ENCODE measurements at regions not wholly inside any gene's neighbourhood (a gene's known extent, or its start where the extent isn't known, plus 50 kb on each side); places are given as distances from the start of the nearest gene placed in this dataset.

DNA sequence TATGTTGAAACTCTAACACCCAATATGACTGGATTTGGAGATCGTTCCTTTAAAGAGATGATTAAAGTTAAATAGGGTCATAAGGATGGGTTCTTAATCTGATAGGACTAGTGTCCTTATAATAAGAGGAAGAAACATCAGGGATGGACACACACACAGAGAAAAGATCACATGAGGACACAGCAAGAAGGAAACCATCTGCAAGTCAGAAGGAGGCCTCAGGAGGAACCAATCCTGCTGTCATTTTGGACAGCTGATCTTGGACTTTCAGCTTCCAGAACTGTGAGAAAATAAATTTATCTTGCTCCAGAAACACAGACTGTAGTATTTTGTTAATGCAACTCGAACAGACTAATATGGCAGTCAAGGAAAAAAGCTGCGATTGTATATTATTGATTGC lies 631.5 kb downstream of the PCDH7 start:
- no peak overlapping the region for H3K4me3 ChIP-seq
- H3K9me3 ChIP-seq (replicated peaks in 1 of 3), result no peaks in the 10 kb centered on the region
- 40 to 65% (median 51%) methylated on average over 3 of the region's 3 CpGs for WGBS, 4 donors
- H3K36me3 ChIP-seq (replicated peaks in 1 of 2), result no peaks in the 10 kb centered on the region
- no peaks in the 10 kb centered on the region for H3K27me3 ChIP-seq
- H3K4me1 ChIP-seq (replicated peaks in 1 of 2), result no peaks in the 10 kb centered on the region
- no peak for DNase-seq
- H3K27ac ChIP-seq, result no peak overlapping the region
- intact Hi-C loops (cut with DNase I), result no loop called here
- TF ChIP-seq, protein P1, sequence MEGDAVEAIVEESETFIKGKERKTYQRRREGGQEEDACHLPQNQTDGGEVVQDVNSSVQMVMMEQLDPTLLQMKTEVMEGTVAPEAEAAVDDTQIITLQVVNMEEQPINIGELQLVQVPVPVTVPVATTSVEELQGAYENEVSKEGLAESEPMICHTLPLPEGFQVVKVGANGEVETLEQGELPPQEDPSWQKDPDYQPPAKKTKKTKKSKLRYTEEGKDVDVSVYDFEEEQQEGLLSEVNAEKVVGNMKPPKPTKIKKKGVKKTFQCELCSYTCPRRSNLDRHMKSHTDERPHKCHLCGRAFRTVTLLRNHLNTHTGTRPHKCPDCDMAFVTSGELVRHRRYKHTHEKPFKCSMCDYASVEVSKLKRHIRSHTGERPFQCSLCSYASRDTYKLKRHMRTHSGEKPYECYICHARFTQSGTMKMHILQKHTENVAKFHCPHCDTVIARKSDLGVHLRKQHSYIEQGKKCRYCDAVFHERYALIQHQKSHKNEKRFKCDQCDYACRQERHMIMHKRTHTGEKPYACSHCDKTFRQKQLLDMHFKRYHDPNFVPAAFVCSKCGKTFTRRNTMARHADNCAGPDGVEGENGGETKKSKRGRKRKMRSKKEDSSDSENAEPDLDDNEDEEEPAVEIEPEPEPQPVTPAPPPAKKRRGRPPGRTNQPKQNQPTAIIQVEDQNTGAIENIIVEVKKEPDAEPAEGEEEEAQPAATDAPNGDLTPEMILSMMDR (IDR thresholded peaks at IDR 0.05), result no peak
- no peak for TF ChIP-seq POLR2A (IDR thresholded peaks at IDR 0.05)

DNA sequence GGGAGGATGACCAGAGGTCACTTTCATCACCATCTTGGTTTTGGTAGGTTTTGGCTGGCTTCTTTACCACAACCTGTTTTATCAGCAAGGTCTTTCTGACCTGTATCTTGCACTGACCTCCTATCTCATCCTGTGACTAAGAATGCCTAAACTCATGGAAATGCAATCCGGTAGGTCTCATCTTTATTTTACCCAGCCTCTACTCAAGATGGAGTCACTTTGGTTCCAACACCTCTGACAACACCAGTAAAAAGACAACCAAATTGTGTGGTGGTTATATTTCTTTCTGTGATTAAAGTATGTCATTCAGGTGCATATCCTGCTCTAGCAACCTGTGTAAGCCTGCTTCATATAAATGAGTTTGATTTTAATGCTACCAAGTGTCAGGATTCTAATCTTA lies 636.7 kb downstream of the PCDH7 start:
- H3K9me3 ChIP-seq (replicated peaks in 1 of 3), result no peaks in the 10 kb centered on the region
- H3K27ac ChIP-seq, result no peak overlapping the region
- H3K27me3 ChIP-seq, result no peaks in the 10 kb centered on the region
- 80 to 100% (median 85%) methylated on average over 1 of the region's 1 CpG for WGBS, 4 donors
- no peaks in the 10 kb centered on the region for H3K36me3 ChIP-seq (replicated peaks in 1 of 2)
- intact Hi-C loops (cut with DNase I), result no loop called here
- no peaks in the 10 kb centered on the region for H3K4me1 ChIP-seq (replicated peaks in 1 of 2)
- H3K4me3 ChIP-seq, result no peak overlapping the region
- no peak for DNase-seq
- no peak for TF ChIP-seq POLR2A (IDR thresholded peaks at IDR 0.05)
- TF ChIP-seq, protein P1 (IDR thresholded peaks at IDR 0.05), result no peak

DNA sequence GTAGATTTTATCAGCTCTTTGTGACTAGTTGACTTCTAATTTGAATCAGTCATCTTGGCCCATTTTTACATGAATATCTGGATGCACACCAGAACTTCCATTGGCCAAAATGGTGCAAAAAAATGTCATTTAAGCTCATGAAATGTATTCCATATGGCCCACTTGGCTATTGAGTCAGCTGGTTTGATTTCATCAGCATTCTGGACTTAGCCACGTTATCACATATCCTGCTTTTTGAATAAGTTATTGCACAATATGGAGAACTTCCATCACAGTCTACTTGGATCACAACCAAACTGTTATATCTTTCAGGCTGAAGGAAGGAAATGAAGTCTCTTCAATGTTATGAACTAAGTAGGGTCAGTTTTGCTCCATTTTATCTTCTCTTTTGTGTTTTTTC lies 640.6 kb downstream of the PCDH7 start:
- Histone ChIP-seq H3K27ac (no peak overlapping the region), H3K4me1 (replicated peaks in 1 of 2) (no peaks in the 10 kb centered on the region), H3K4me3 (no peak overlapping the region), H3K36me3 (replicated peaks in 1 of 2) (no peaks in the 10 kb centered on the region), H3K27me3 (no peaks in the 10 kb centered on the region), H3K9me3 (replicated peaks in 1 of 3) (no peaks in the 10 kb centered on the region)
- TF ChIP-seq POLR2A (IDR thresholded peaks at IDR 0.05), result no peak
- TF ChIP-seq, protein P1 (IDR thresholded peaks at IDR 0.05), result no peak
- intact Hi-C loops (cut with DNase I), result no loop called here
- no peak for DNase-seq
- WGBS, 4 donors, result 17 to 29% (median 23%) methylated on average over 1 of the region's 1 CpG

- intact Hi-C loops (cut with DNase I), result no loop called here
- no peak for TF ChIP-seq POLR2A (IDR thresholded peaks at IDR 0.05)
- TF ChIP-seq, protein P1 (IDR thresholded peaks at IDR 0.05), result no peak
- 75 to 82% (median 81%) methylated on average over 4 of the region's 4 CpGs for WGBS, 4 donors
- H3K27ac ChIP-seq, result no peak overlapping the region
- no peaks in the 10 kb centered on the region for H3K36me3 ChIP-seq (replicated peaks in 1 of 2)
- DNase-seq, result no peak
- H3K4me3 ChIP-seq, result no peak overlapping the region
- H3K27me3 ChIP-seq, result no peaks in the 10 kb centered on the region
- H3K9me3 ChIP-seq (replicated peaks in 1 of 3), result no peaks in the 10 kb centered on the region
- H3K4me1 ChIP-seq (replicated peaks in 1 of 2), result no peaks in the 10 kb centered on the region
Observed at GRCh38 chr4:31362756-31363155, 642.6 kb downstream of the PCDH7 start.

Data from adrenal gland (tissue), 9 donors.